ENCODE measurements at regions not wholly inside any gene's neighbourhood (a gene's known extent, or its start where the extent isn't known, plus 50 kb on each side); places are given as distances from the start of the nearest gene placed in this dataset.

DNA sequence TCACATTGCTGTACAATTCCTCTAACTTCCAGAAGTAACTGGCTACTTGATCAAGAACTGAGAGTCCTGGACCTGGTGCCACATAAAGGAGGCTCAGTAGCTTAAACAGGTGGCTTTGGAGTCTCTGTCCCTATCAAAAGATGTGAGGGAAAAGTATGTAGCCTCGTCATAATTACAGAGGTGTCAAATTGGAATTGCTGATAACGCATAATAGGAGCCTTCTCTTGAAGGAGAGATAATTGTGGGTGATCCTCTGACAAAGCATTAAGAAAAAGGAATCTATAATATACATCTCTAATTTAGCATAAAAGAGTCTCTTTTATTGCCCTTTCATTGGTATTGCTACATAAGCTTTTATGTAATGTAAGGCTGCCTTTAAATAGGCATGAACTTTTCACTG is 1246.4 kb upstream of the CDH9 start:
- Histone ChIP-seq H3K4me1 (no peaks in the 10 kb centered on the region), H3K9me3 (no peaks in the 10 kb centered on the region), H3K27ac (no peak overlapping the region), H3K27me3 (no peaks in the 10 kb centered on the region), H3K36me3 (no peaks in the 10 kb centered on the region), H3K4me3 (no peak overlapping the region)
- DNase-seq: no peak
- TF ChIP-seq, protein P1, sequence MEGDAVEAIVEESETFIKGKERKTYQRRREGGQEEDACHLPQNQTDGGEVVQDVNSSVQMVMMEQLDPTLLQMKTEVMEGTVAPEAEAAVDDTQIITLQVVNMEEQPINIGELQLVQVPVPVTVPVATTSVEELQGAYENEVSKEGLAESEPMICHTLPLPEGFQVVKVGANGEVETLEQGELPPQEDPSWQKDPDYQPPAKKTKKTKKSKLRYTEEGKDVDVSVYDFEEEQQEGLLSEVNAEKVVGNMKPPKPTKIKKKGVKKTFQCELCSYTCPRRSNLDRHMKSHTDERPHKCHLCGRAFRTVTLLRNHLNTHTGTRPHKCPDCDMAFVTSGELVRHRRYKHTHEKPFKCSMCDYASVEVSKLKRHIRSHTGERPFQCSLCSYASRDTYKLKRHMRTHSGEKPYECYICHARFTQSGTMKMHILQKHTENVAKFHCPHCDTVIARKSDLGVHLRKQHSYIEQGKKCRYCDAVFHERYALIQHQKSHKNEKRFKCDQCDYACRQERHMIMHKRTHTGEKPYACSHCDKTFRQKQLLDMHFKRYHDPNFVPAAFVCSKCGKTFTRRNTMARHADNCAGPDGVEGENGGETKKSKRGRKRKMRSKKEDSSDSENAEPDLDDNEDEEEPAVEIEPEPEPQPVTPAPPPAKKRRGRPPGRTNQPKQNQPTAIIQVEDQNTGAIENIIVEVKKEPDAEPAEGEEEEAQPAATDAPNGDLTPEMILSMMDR (IDR thresholded peaks at IDR 0.05): no peak
- TF ChIP-seq POLR2A (IDR thresholded peaks at IDR 0.05): no peak

DNA sequence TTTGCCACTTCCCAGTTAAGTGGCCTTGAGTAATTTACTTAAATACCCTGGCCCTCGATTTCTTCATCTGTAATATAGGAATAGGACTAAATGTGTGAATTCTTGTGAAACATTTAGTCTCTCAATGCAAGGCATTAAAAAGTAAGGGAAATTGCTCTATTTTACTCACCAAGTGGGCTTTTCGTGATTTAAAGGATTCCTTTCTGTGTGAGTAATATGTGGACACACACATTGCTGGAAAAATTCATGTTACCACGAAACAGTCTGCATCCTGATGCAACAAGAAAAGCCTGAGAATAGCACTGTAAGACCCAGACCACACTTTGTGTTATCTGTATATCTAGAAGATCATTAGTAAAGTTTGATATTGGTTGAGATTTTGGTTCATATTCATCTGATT is 1243.0 kb upstream of the CDH9 start:
- H3K36me3 ChIP-seq: no peaks in the 10 kb centered on the region
- no peaks in the 10 kb centered on the region for H3K9me3 ChIP-seq
- no peak overlapping the region for H3K4me3 ChIP-seq
- TF ChIP-seq, protein P1 (IDR thresholded peaks at IDR 0.05): no peak
- no peak for TF ChIP-seq POLR2A (IDR thresholded peaks at IDR 0.05)
- no peaks in the 10 kb centered on the region for H3K27me3 ChIP-seq
- no peak for DNase-seq
- H3K4me1 ChIP-seq: no peaks in the 10 kb centered on the region
- no peak overlapping the region for H3K27ac ChIP-seq

GRCh38 chr5:28275931-28276330 is 1237.5 kb upstream of the CDH9 start:
- no peak for TF ChIP-seq POLR2A (IDR thresholded peaks at IDR 0.05)
- TF ChIP-seq, protein P1 (IDR thresholded peaks at IDR 0.05): no peak
- Histone ChIP-seq H3K4me1 (no peaks in the 10 kb centered on the region), H3K9me3 (no peaks in the 10 kb centered on the region), H3K27me3 (no peaks in the 10 kb centered on the region), H3K27ac (no peak overlapping the region), H3K4me3 (no peak overlapping the region), H3K36me3 (no peaks in the 10 kb centered on the region)
- DNase-seq: no peak

GRCh38 chr5:28269978-28270377 is 1231.6 kb upstream of the CDH9 start:
- peaks cover 0 to 7% (median 0%) of the 10 kb centered on the region in 4 donors for H3K9me3 ChIP-seq
- H3K27ac ChIP-seq: no peak overlapping the region
- H3K4me1 ChIP-seq: no peaks in the 10 kb centered on the region
- no peak for TF ChIP-seq POLR2A (IDR thresholded peaks at IDR 0.05)
- TF ChIP-seq, protein P1 (IDR thresholded peaks at IDR 0.05): no peak
- H3K36me3 ChIP-seq: no peaks in the 10 kb centered on the region
- no peak overlapping the region for H3K4me3 ChIP-seq
- H3K27me3 ChIP-seq: no peaks in the 10 kb centered on the region
- no peak for DNase-seq

GRCh38 chr5:28265877-28266276 is 1227.5 kb upstream of the CDH9 start:
- no peak overlapping the region for H3K4me3 ChIP-seq
- no peaks in the 10 kb centered on the region for H3K36me3 ChIP-seq
- peaks cover 0 to 10% (median 0%) of the 10 kb centered on the region in 4 donors for H3K9me3 ChIP-seq
- no peaks in the 10 kb centered on the region for H3K27me3 ChIP-seq
- TF ChIP-seq, protein P1 (IDR thresholded peaks at IDR 0.05): no peak
- TF ChIP-seq POLR2A (IDR thresholded peaks at IDR 0.05): no peak
- no peak for DNase-seq
- no peak overlapping the region for H3K27ac ChIP-seq
- H3K4me1 ChIP-seq: no peaks in the 10 kb centered on the region

DNA sequence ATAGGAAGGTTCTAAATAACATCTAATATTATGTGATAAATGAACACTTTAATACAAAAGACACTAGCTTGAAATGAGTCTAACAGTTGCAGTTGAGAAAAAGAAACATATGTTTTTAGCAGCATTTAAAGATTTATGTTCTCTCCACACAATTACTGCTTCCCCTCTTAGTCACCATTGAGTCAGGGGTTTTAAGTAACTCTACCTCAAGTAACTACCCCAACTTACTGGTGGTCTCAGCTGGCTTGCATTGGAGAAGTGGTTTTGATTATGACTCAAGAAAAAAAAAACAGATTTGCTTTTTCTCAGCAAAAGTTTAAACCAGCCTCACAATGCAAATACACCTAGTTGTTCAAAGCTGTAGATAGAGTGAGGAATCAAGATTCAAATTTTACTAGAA is 1216.5 kb upstream of the CDH9 start:
- Histone ChIP-seq H3K4me3 (no peak overlapping the region), H3K27ac (no peak overlapping the region), H3K36me3 (no peaks in the 10 kb centered on the region), H3K9me3 (no peaks in the 10 kb centered on the region), H3K27me3 (no peaks in the 10 kb centered on the region), H3K4me1 (no peaks in the 10 kb centered on the region)
- TF ChIP-seq, protein P1 (IDR thresholded peaks at IDR 0.05): no peak
- no peak for TF ChIP-seq POLR2A (IDR thresholded peaks at IDR 0.05)
- DNase-seq: no peak

Measured in Peyer's patch (tissue), 4 donors.